Upper lobe of left lung (tissue), 6 donors: ENCODE measurements at regions not wholly inside any gene's neighbourhood (a gene's known extent, or its start where the extent isn't known, plus 50 kb on each side); places are given as distances from the start of the nearest gene placed in this dataset.

Experiments used
- ATAC-seq, 2 donors: fragments of 200-7000 bp; cut with Tn5 transposase; one replicate each; pipeline ENCODE4 v1.9.1; 2022; ENCODE audit warnings: mild to moderate bottlenecking in 2 of 2, moderate library complexity in 2 of 2; ENCODE audit not compliant: low FRiP score in 2 of 2
- DNase-seq, 2 donors: peaks; one replicate each; pipeline ENCODE4 v3.0.0-alpha.2; 2019 to 2020
- H3K27ac ChIP-seq, 4 donors: fragments of 200-600 bp; sonication (generic); one replicate each; pipeline ENCODE4 v1.5.1; 2016 to 2019
- H3K27me3 ChIP-seq, 4 donors: fragments of 200-600 bp; sonication (generic); one replicate each; pipeline ENCODE4 v1.5.1; 2017 to 2019
- H3K36me3 ChIP-seq, 4 donors: fragments of 200-600 bp; sonication (generic); one replicate each; pipeline ENCODE4 v1.5.1; 2016 to 2019
- H3K4me1 ChIP-seq, 4 donors: fragments of 200-600 bp; sonication (generic); one replicate each; pipeline ENCODE4 v1.5.1; 2018 to 2019
- H3K4me3 ChIP-seq, 4 donors: fragments of 200-600 bp; sonication (generic); one replicate each; pipeline ENCODE4 v1.5.1; 2017 to 2019; ENCODE audit warnings: mild to moderate bottlenecking in 2 of 4, moderate library complexity in 1 of 4
- H3K9me3 ChIP-seq, 4 donors: fragments of 200-600 bp; sonication (generic); one replicate each; pipeline ENCODE4 v1.5.1; 2018 to 2019
- CTCF ChIP-seq, 6 experiments: fragments of 450-650 bp in 4 of 6; fragments of 200-600 bp in 2 of 6; sonication (generic) in 2 of 6; IDR thresholded peaks; one replicate each; pipeline ENCODE4 v1.5.1; 2016 to 2019; ENCODE audit warnings: antibody characterized with exemption in 6 of 6
- EP300 ChIP-seq, 4 donors: sonication (generic); formaldehyde crosslinking; IDR thresholded peaks; one replicate each; pipeline ENCODE4 v1.5.1; 2017; ENCODE audit warnings: antibody characterized with exemption in 4 of 4, control low read depth in 2 of 4
- POLR2A ChIP-seq, 4 donors: fragments of 450-650 bp; IDR thresholded peaks; one replicate each; pipeline ENCODE4 v1.5.1; 2016 to 2017; ENCODE audit warnings: antibody characterized with exemption in 4 of 4, mild to moderate bottlenecking in 2 of 4
- POLR2AphosphoS5 ChIP-seq, 2 donors: sonication (generic); formaldehyde crosslinking; IDR thresholded peaks; one replicate each; pipeline ENCODE4 v1.5.1; 2017; ENCODE audit warnings: antibody characterized with exemption in 2 of 2
- WGBS, 2 donors: methylation state at CpG; one replicate each; pipeline ENCODE4 v1.1.5; 2017 to 2018; 5-methylcytosine and 5-hydroxymethylcytosine counted together
- donor health status: DM: no; HTN: no; CAD: no; lungs with moderate emphysema.
- donor health status: DM: no; HTN: yes; CAD: no; lungs with severe emphysema.

DNA sequence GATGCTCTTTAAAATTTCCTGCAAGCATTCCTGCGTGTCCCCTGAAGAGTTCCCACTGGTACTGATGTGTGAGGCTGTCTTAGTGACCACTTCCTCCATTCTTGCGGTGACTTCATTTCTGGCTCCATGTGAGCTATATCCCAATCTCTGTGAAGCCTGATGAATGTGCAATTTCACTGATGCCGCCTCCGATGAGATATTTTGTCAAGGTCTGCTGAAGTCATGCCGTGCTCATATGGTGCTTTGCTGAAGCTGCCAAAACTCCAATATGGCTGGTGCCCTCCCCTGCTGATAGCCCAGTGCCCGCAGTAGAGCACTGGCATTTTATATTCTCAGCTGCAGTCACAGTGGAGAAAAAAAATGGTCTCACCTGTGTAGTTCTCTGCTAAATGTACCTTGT, 271.5 kb downstream of the EFHB start:
- no peaks in the 10 kb centered on the region for H3K27me3 ChIP-seq
- no peak overlapping the region for H3K4me3 ChIP-seq
- no peak overlapping the region for H3K27ac ChIP-seq
- TF ChIP-seq POLR2A (IDR thresholded peaks at IDR 0.05): no peak
- H3K9me3 ChIP-seq: peaks cover 0 to 3% (median 0%) of the 10 kb centered on the region in 4 donors
- H3K36me3 ChIP-seq: no peaks in the 10 kb centered on the region
- H3K4me1 ChIP-seq: no peaks in the 10 kb centered on the region
- DNase-seq: no peak
- ATAC-seq: no peak
- WGBS, 2 donors: 86 to 96% methylated on average over 6 of the region's 6 CpGs

DNA sequence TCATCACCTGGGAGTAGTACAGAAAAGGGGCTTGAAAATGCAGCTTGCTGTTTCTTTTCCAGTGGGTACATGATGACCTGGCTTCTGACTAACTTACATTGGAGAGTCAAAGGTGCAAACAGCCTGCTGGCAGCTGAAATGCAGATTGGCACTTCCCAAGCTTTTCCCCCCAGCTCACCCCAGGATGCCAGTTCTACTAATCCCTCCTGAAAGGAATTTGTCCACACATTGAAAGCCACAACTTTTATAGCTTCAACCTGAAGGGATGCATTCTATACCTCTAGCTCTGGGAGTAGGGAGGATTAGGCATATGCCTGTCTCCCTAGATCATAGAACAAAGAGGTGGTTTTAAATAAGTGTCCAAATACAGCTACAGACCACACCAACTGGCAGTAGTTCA, 281.7 kb downstream of the EFHB start:
- Histone ChIP-seq H3K27ac (no peak overlapping the region), H3K4me3 (no peak overlapping the region), H3K4me1 (no peaks in the 10 kb centered on the region), H3K27me3 (no peaks in the 10 kb centered on the region), H3K9me3 (peaks cover 4 to 8% (median 4%) of the 10 kb centered on the region in 4 donors), H3K36me3 (no peaks in the 10 kb centered on the region)
- ATAC-seq (no peak), DNase-seq (no peak)
- TF ChIP-seq POLR2A (IDR thresholded peaks at IDR 0.05): no peak
- no peak for TF ChIP-seq CTCF (IDR thresholded peaks at IDR 0.05)
- TF ChIP-seq EP300 (IDR thresholded peaks at IDR 0.05): no peak
- no peak for TF ChIP-seq POLR2AphosphoS5 (IDR thresholded peaks at IDR 0.05)

DNA sequence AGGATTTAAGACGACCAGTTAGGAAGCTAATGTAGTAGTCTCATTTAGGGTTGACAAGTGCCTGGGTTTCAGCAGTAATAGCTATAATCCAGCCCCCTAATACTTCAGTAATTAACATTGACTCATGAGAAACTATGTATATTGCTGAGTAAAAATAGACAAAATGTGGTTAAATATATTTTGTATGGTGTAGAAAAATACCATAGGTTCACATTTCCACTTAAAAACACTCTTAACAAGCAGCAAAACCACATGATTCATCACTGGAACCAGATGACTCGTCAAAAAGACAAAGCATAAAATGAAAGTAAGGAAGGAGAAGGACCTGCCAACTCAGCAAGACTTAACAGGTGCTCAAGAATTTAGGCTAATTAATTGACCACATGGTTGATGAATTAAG, 288.9 kb downstream of the EFHB start:
- Histone ChIP-seq H3K27me3 (no peaks in the 10 kb centered on the region), H3K9me3 (no peaks in the 10 kb centered on the region), H3K4me3 (no peak overlapping the region), H3K36me3 (no peaks in the 10 kb centered on the region), H3K4me1 (no peaks in the 10 kb centered on the region), H3K27ac (no peak overlapping the region)
- TF ChIP-seq POLR2AphosphoS5 (IDR thresholded peaks at IDR 0.05) (no peak), CTCF (IDR thresholded peaks at IDR 0.05) (no peak), EP300 (IDR thresholded peaks at IDR 0.05) (no peak), POLR2A (IDR thresholded peaks at IDR 0.05) (no peak)
- ATAC-seq (no peak), DNase-seq (no peak)
- 57 to 68% methylated on average over 2 of the region's 2 CpGs for WGBS, 2 donors

- TF ChIP-seq POLR2A (IDR thresholded peaks at IDR 0.05) (no peak), POLR2AphosphoS5 (IDR thresholded peaks at IDR 0.05) (no peak), CTCF (IDR thresholded peaks at IDR 0.05) (no peak), EP300 (IDR thresholded peaks at IDR 0.05) (no peak)
- no peak for ATAC-seq
- H3K27me3 ChIP-seq: no peaks in the 10 kb centered on the region
Observed at GRCh38 chr3:19644405-19644804, 289.6 kb downstream of the EFHB start.

DNA sequence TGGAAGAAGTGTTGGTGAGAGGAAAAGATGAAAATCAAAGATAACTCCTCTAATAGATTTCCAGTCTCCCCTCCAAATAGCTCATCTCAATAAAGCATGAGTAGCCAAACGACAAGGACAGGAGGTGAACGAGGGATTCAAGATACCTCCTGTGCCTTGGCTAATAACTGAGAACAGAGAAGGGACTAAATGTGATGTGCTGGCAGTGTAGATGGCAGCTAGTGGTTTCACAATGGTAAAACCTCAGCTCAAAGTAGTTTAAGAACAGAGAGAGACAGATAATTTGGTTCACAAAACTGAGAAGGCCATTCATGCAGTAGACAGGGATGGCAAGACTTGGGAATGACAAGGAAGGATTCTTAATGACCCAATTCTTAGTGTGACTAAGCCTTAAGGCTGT, 292.6 kb downstream of the EFHB start:
- TF ChIP-seq POLR2AphosphoS5 (IDR thresholded peaks at IDR 0.05) (no peak), POLR2A (IDR thresholded peaks at IDR 0.05) (no peak), CTCF (IDR thresholded peaks at IDR 0.05) (no peak), EP300 (IDR thresholded peaks at IDR 0.05) (no peak)
- Histone ChIP-seq H3K27ac (no peak overlapping the region), H3K9me3 (peaks cover 0 to 4% (median 0%) of the 10 kb centered on the region in 4 donors), H3K36me3 (no peaks in the 10 kb centered on the region), H3K4me3 (no peak overlapping the region), H3K27me3 (no peaks in the 10 kb centered on the region), H3K4me1 (no peaks in the 10 kb centered on the region)
- WGBS, 2 donors: 65 to 77% methylated on average over 2 of the region's 2 CpGs
- no peak for ATAC-seq
- no peak for DNase-seq

More at GRCh38 chr3:19644405-19644804, 289.6 kb downstream of the EFHB start:
- Histone ChIP-seq H3K4me3 (no peak overlapping the region), H3K9me3 (no peaks in the 10 kb centered on the region), H3K4me1 (no peaks in the 10 kb centered on the region), H3K36me3 (no peaks in the 10 kb centered on the region), H3K27ac (no peak overlapping the region)
- 63 to 69% methylated on average over 2 of the region's 2 CpGs for WGBS, 2 donors
- DNase-seq: no peak
